ENCODE measurements at regions not wholly inside any gene's neighbourhood (a gene's known extent, or its start where the extent isn't known, plus 50 kb on each side); places are given as distances from the start of the nearest gene placed in this dataset.

- TF ChIP-seq POLR2AphosphoS5 (IDR thresholded peaks at IDR 0.05; ENCODE audit: low read depth, low read length) = no peak
- TF ChIP-seq POLR2A (IDR thresholded peaks at IDR 0.05; ENCODE audit: low read depth, low read length) = no peak
These were observed 156.9 kb upstream of the BNIP2 start for GRCh38 chr15:59845942-59846499.

All from GM12891 (cell line).